Hepatocyte (in vitro differentiated cells): ENCODE measurements at regions not wholly inside any gene's neighbourhood (a gene's known extent, or its start where the extent isn't known, plus 50 kb on each side); places are given as distances from the start of the nearest gene placed in this dataset.

Experiments
- CTCF ChIP-seq: fragments of 200-600 bp; sonication (generic); IDR thresholded peaks from 2 replicates; pipeline ENCODE4 v1.5.1; 2016; ENCODE audit warnings: antibody characterized with exemption, mild to moderate bottlenecking; ENCODE audit not compliant: poor library complexity
- EZH2 ChIP-seq: fragments of 200-600 bp; sonication (generic); IDR thresholded peaks from 2 replicates; pipeline ENCODE4 v1.6.1; 2016; ENCODE audit warnings: antibody characterized with exemption, mild to moderate bottlenecking, borderline replicate concordance

GRCh38 chr22:26986884-26987283, 329.5 kb downstream of the MIAT start:
- TF ChIP-seq EZH2 (no peak), CTCF (no peak)
